Activated CD4-positive, alpha-beta T cell treated with anti-CD3 and anti-CD28 coated beads for 36 hours (primary cell): ENCODE measurements at regions not wholly inside any gene's neighbourhood (a gene's known extent, or its start where the extent isn't known, plus 50 kb on each side); places are given as distances from the start of the nearest gene placed in this dataset.

ENCODE experiments used
- ATAC-seq: fragments of 200-7000 bp; cut with Tn5 transposase; one replicate; pipeline ENCODE4 v1.10.0; 2021; ENCODE audit warnings: mild to moderate bottlenecking, moderate library complexity
- CTCF ChIA-PET: fragments of 350-600 bp; sonication (Branson Sonifier 250); formaldehyde crosslinking; loops from one replicate; lab custom pipeline; 2021; ENCODE audit warnings: antibody characterized with exemption; lab: Charles Lee
- POLR2A ChIA-PET: fragments of 350-600 bp; sonication (Branson Sonifier 250); formaldehyde crosslinking; loops from one replicate; lab custom pipeline; 2021; ENCODE audit warnings: antibody characterized with exemption, inconsistent platforms; lab: Charles Lee
- DNase-seq: peaks from one replicate; pipeline ENCODE4 v3.0.0-alpha.2; 2020
- H3K27ac Mint-ChIP-seq: one replicate; pipeline ENCODE4 v1.8.0; 2021; ENCODE audit warnings: mixed read lengths
- H3K27me3 Mint-ChIP-seq: one replicate; pipeline ENCODE4 v1.8.0; 2021; ENCODE audit warnings: mixed read lengths
- H3K36me3 Mint-ChIP-seq: one replicate; pipeline ENCODE4 v1.8.0; 2021; ENCODE audit warnings: low read depth, mixed read lengths
- H3K4me1 Mint-ChIP-seq: one replicate; pipeline ENCODE4 v1.8.0; 2021; ENCODE audit warnings: mixed read lengths
- H3K4me3 Mint-ChIP-seq: one replicate; pipeline ENCODE4 v1.8.0; 2021; ENCODE audit warnings: mild to moderate bottlenecking, moderate library complexity, mixed read lengths
- H3K9me3 Mint-ChIP-seq: one replicate; pipeline ENCODE4 v1.8.0; 2021; ENCODE audit warnings: low read depth, mixed read lengths
- intact Hi-C, 2 experiments: fragments of 100-400 bp; cut with DNase I in 1 of 2; cut with micrococcal nuclease in 1 of 2; formaldehyde crosslinking; loops; one replicate each; pipeline versions ENCODE4 v1.14.2 to v1.15.1; 2022 to 2024; cut with DNase I, micrococcal nuclease

- Mint-ChIP-seq H3K27me3 (no peaks in the 10 kb centered on the region), H3K4me1 (no peaks in the 10 kb centered on the region), H3K27ac (no peak overlapping the region), H3K36me3 (no peaks in the 10 kb centered on the region), H3K9me3 (no peaks in the 10 kb centered on the region), H3K4me3 (no peak overlapping the region)
- DNase-seq (no peak), ATAC-seq (no peak)
- ChIA-PET POLR2A (no interaction called here), CTCF (no interaction called here)
- intact Hi-C loops = no loop called here
Observed at GRCh38 chr15:72919936-72920465, 132.3 kb upstream of the NEO1 start.

- Mint-ChIP-seq H3K27me3 (no peaks in the 10 kb centered on the region), H3K4me1 (no peaks in the 10 kb centered on the region), H3K9me3 (no peaks in the 10 kb centered on the region), H3K4me3 (no peak overlapping the region), H3K36me3 (no peaks in the 10 kb centered on the region), H3K27ac (no peak overlapping the region)
- POLR2A ChIA-PET = no interaction called here
- CTCF ChIA-PET = no interaction called here
- ATAC-seq = no peak
- DNase-seq = no peak
- intact Hi-C loops = no loop called here
Observed at GRCh38 chr15:72916897-72917296, 133.3 kb upstream of the ADPGK start.

GRCh38 chr15:72916378-72916777 is 132.8 kb upstream of the ADPGK start:
- no peak for ATAC-seq
- Mint-ChIP-seq H3K4me1 (no peaks in the 10 kb centered on the region), H3K4me3 (no peak overlapping the region), H3K27me3 (no peaks in the 10 kb centered on the region), H3K36me3 (no peaks in the 10 kb centered on the region), H3K9me3 (no peaks in the 10 kb centered on the region), H3K27ac (no peak overlapping the region)
- POLR2A ChIA-PET = no interaction called here
- CTCF ChIA-PET = no interaction called here
- intact Hi-C loops = no loop called here
- DNase-seq = no peak

GRCh38 chr15:72915843-72916242 is 132.3 kb upstream of the ADPGK start:
- Mint-ChIP-seq H3K4me3 (no peak overlapping the region), H3K9me3 (no peaks in the 10 kb centered on the region), H3K27ac (no peak overlapping the region), H3K4me1 (no peaks in the 10 kb centered on the region), H3K36me3 (no peaks in the 10 kb centered on the region), H3K27me3 (no peaks in the 10 kb centered on the region)
- intact Hi-C loops = no loop called here
- CTCF ChIA-PET = no interaction called here
- no peak for DNase-seq
- POLR2A ChIA-PET = no interaction called here
- ATAC-seq = no peak

GRCh38 chr15:72912996-72913395 is 129.4 kb upstream of the ADPGK start:
- POLR2A ChIA-PET = no interaction called here
- Mint-ChIP-seq H3K4me3 (no peak overlapping the region), H3K27me3 (no peaks in the 10 kb centered on the region), H3K4me1 (no peaks in the 10 kb centered on the region), H3K36me3 (no peaks in the 10 kb centered on the region), H3K27ac (no peak overlapping the region), H3K9me3 (no peaks in the 10 kb centered on the region)
- CTCF ChIA-PET = no interaction called here
- intact Hi-C loops = no loop called here
- ATAC-seq (no peak), DNase-seq (no peak)

- H3K9me3 Mint-ChIP-seq = no peaks in the 10 kb centered on the region
- intact Hi-C loops = no loop called here
- no peak overlapping the region for H3K4me3 Mint-ChIP-seq
- ChIA-PET CTCF (interaction anchor here (0.6 kb wide), 1 partner anchor 144 kb away, joined by 4 read pairs; no protein-coding TSS in a partner anchor), POLR2A (no interaction called here)
- H3K27me3 Mint-ChIP-seq = peaks cover 5% of the 10 kb centered on the region
- ATAC-seq (no peak), DNase-seq (no peak)
- no peak overlapping the region for H3K27ac Mint-ChIP-seq
- no peaks in the 10 kb centered on the region for H3K4me1 Mint-ChIP-seq
- H3K36me3 Mint-ChIP-seq = no peaks in the 10 kb centered on the region
Observed at GRCh38 chr15:72912121-72912520, 128.6 kb upstream of the ADPGK start.

- ATAC-seq (no peak), DNase-seq (no peak)
- intact Hi-C loops = no loop called here
- Mint-ChIP-seq H3K4me1 (no peaks in the 10 kb centered on the region), H3K36me3 (no peaks in the 10 kb centered on the region), H3K27ac (no peak overlapping the region), H3K9me3 (no peaks in the 10 kb centered on the region), H3K27me3 (peaks cover 5% of the 10 kb centered on the region), H3K4me3 (no peak overlapping the region)
- POLR2A ChIA-PET = no interaction called here
- CTCF ChIA-PET = no interaction called here
Observed at GRCh38 chr15:72911626-72912025, 128.1 kb upstream of the ADPGK start.

- DNase-seq (no peak), ATAC-seq (no peak)
- H3K9me3 Mint-ChIP-seq = no peaks in the 10 kb centered on the region
- H3K27me3 Mint-ChIP-seq = peaks cover 5% of the 10 kb centered on the region
- ChIA-PET CTCF (no interaction called here), POLR2A (no interaction called here)
- H3K27ac Mint-ChIP-seq = no peak overlapping the region
- H3K4me3 Mint-ChIP-seq = no peak overlapping the region
- H3K36me3 Mint-ChIP-seq = no peaks in the 10 kb centered on the region
- no peaks in the 10 kb centered on the region for H3K4me1 Mint-ChIP-seq
- intact Hi-C loops = no loop called here
Observed at GRCh38 chr15:72908713-72909112, 125.2 kb upstream of the ADPGK start.

GRCh38 chr15:72907733-72908132 is 124.2 kb upstream of the ADPGK start:
- CTCF ChIA-PET = no interaction called here
- intact Hi-C loops = no loop called here
- H3K9me3 Mint-ChIP-seq = no peaks in the 10 kb centered on the region
- DNase-seq (no peak), ATAC-seq (no peak)
- POLR2A ChIA-PET = no interaction called here
- no peak overlapping the region for H3K27ac Mint-ChIP-seq
- no peaks in the 10 kb centered on the region for H3K36me3 Mint-ChIP-seq
- no peaks in the 10 kb centered on the region for H3K4me1 Mint-ChIP-seq
- H3K27me3 Mint-ChIP-seq = peaks cover 11% of the 10 kb centered on the region
- H3K4me3 Mint-ChIP-seq = no peak overlapping the region

GRCh38 chr15:72902919-72903260 is 119.3 kb upstream of the ADPGK start:
- peaks cover 32% of the 10 kb centered on the region for H3K27me3 Mint-ChIP-seq
- ATAC-seq = no peak
- ChIA-PET POLR2A (no interaction called here), CTCF (no interaction called here)
- intact Hi-C loops = no loop called here
- H3K4me1 Mint-ChIP-seq = no peaks in the 10 kb centered on the region
- H3K9me3 Mint-ChIP-seq = no peaks in the 10 kb centered on the region
- H3K27ac Mint-ChIP-seq = no peak overlapping the region
- DNase-seq = no peak
- H3K36me3 Mint-ChIP-seq = no peaks in the 10 kb centered on the region
- H3K4me3 Mint-ChIP-seq = no peak overlapping the region

- Mint-ChIP-seq H3K9me3 (no peaks in the 10 kb centered on the region), H3K4me1 (no peaks in the 10 kb centered on the region), H3K36me3 (no peaks in the 10 kb centered on the region), H3K4me3 (no peak overlapping the region), H3K27ac (no peak overlapping the region), H3K27me3 (peaks cover 28% of the 10 kb centered on the region)
- ATAC-seq (no peak), DNase-seq (no peak)
- intact Hi-C loops = no loop called here
- POLR2A ChIA-PET = no interaction called here
- CTCF ChIA-PET = no interaction called here
Observed at GRCh38 chr15:72902245-72902918, 118.8 kb upstream of the ADPGK start.

- no peak for ATAC-seq
- Mint-ChIP-seq H3K27me3 (peaks cover 21% of the 10 kb centered on the region), H3K27ac (no peak overlapping the region), H3K36me3 (no peaks in the 10 kb centered on the region), H3K4me1 (no peaks in the 10 kb centered on the region), H3K9me3 (no peaks in the 10 kb centered on the region), H3K4me3 (no peak overlapping the region)
- POLR2A ChIA-PET = no interaction called here
- intact Hi-C loops = no loop called here
- CTCF ChIA-PET = interaction anchor here (0.8 to 1.0 kb wide), 2 partner anchors 13 to 171 kb away, joined by 3 to 4 read pairs; no protein-coding TSS in a partner anchor
- DNase-seq = no peak
Observed at GRCh38 chr15:72892986-72893385, 109.4 kb upstream of the ADPGK start.
